Upper lobe of right lung (tissue), 1 donor: ENCODE measurements at regions not wholly inside any gene's neighbourhood (a gene's known extent, or its start where the extent isn't known, plus 50 kb on each side); places are given as distances from the start of the nearest gene placed in this dataset.

Experiments used
- ATAC-seq: fragments of 200-7000 bp; cut with Tn5 transposase; one replicate; pipeline ENCODE4 v1.9.1; 2020; ENCODE audit warnings: mild to moderate bottlenecking, moderate library complexity
- DNase-seq: peaks from one replicate; pipeline ENCODE4 v3.0.0-alpha.2; 2020
- H3K27ac ChIP-seq: fragments of 200-600 bp; one replicate; pipeline ENCODE4 v1.8.0; 2022
- H3K27me3 ChIP-seq: fragments of 200-600 bp; one replicate; pipeline ENCODE4 v1.8.0; 2022; ENCODE audit warnings: mild to moderate bottlenecking
- H3K36me3 ChIP-seq: fragments of 200-600 bp; one replicate; pipeline ENCODE4 v1.8.0; 2022
- H3K4me1 ChIP-seq: fragments of 200-600 bp; one replicate; pipeline ENCODE4 v1.8.0; 2022
- H3K4me3 ChIP-seq: fragments of 200-600 bp; one replicate; pipeline ENCODE4 v1.8.0; 2022; ENCODE audit warnings: mild to moderate bottlenecking
- H3K9me3 ChIP-seq: fragments of 200-600 bp; one replicate; pipeline ENCODE4 v1.8.0; 2022
- CTCF ChIP-seq: fragments of 200-600 bp; IDR thresholded peaks from one replicate; pipeline ENCODE4 v1.8.0; 2022; ENCODE audit warnings: antibody characterized with exemption
- intact Hi-C: fragments of 100-400 bp; cut with DNase I; formaldehyde crosslinking; loops from one replicate; pipeline ENCODE4 v1.11.0; 2022
- donor health status: DM: no; HTN: yes; CAD: no; lungs with severe emphysema.

- no peak for ATAC-seq
- intact Hi-C loops, result no loop called here
- no peak for TF ChIP-seq CTCF
Observed at GRCh38 chr4:15130441-15130840, 128.2 kb downstream of the CPEB2 start.

GRCh38 chr4:15131551-15131950, 129.3 kb downstream of the CPEB2 start:
- Histone ChIP-seq H3K36me3 (no peaks in the 10 kb centered on the region), H3K9me3 (no peaks in the 10 kb centered on the region), H3K4me3 (no peak overlapping the region), H3K4me1 (no peaks in the 10 kb centered on the region), H3K27me3 (no peaks in the 10 kb centered on the region), H3K27ac (no peak overlapping the region)
- TF ChIP-seq CTCF, result no peak
- ATAC-seq, result peak; percentile 94
- intact Hi-C loops, result no loop called here
- DNase-seq, result no peak

More at GRCh38 chr4:15130441-15130840, 128.2 kb downstream of the CPEB2 start:
- Histone ChIP-seq H3K27me3 (no peaks in the 10 kb centered on the region), H3K36me3 (no peaks in the 10 kb centered on the region), H3K9me3 (no peaks in the 10 kb centered on the region), H3K4me1 (no peaks in the 10 kb centered on the region), H3K27ac (no peak overlapping the region), H3K4me3 (no peak overlapping the region)
- DNase-seq, result no peak

- no peak for TF ChIP-seq CTCF
- Histone ChIP-seq H3K27ac (no peak overlapping the region), H3K36me3 (no peaks in the 10 kb centered on the region), H3K4me3 (no peak overlapping the region), H3K9me3 (no peaks in the 10 kb centered on the region), H3K4me1 (no peaks in the 10 kb centered on the region), H3K27me3 (no peaks in the 10 kb centered on the region)
- intact Hi-C loops, result no loop called here
- DNase-seq (no peak), ATAC-seq (no peak)
Observed at GRCh38 chr4:15132739-15133138, 130.5 kb downstream of the CPEB2 start.

GRCh38 chr4:15139599-15139998, 137.3 kb downstream of the CPEB2 start:
- no peaks in the 10 kb centered on the region for H3K36me3 ChIP-seq
- no peaks in the 10 kb centered on the region for H3K9me3 ChIP-seq
- no peak overlapping the region for H3K4me3 ChIP-seq
- no peak for TF ChIP-seq CTCF
- ATAC-seq, result no peak
- H3K27me3 ChIP-seq, result no peaks in the 10 kb centered on the region
- intact Hi-C loops, result no loop called here
- H3K27ac ChIP-seq, result no peak overlapping the region
- DNase-seq, result no peak
- H3K4me1 ChIP-seq, result no peaks in the 10 kb centered on the region

GRCh38 chr4:15142201-15142600, 139.9 kb downstream of the CPEB2 start:
- intact Hi-C loops, result no loop called here
- no peaks in the 10 kb centered on the region for H3K27me3 ChIP-seq
- DNase-seq (no peak), ATAC-seq (no peak)
- H3K27ac ChIP-seq, result no peak overlapping the region
- no peak for TF ChIP-seq CTCF
- H3K9me3 ChIP-seq, result no peaks in the 10 kb centered on the region
- H3K4me3 ChIP-seq, result no peak overlapping the region
- no peaks in the 10 kb centered on the region for H3K4me1 ChIP-seq
- H3K36me3 ChIP-seq, result no peaks in the 10 kb centered on the region

- Histone ChIP-seq H3K27ac (no peak overlapping the region), H3K36me3 (no peaks in the 10 kb centered on the region), H3K27me3 (no peaks in the 10 kb centered on the region), H3K4me3 (no peak overlapping the region), H3K4me1 (no peaks in the 10 kb centered on the region), H3K9me3 (no peaks in the 10 kb centered on the region)
- TF ChIP-seq CTCF, result no peak
- intact Hi-C loops, result no loop called here
- ATAC-seq (no peak), DNase-seq (no peak)
Observed at GRCh38 chr4:15143551-15143950, 141.3 kb downstream of the CPEB2 start.
